ENCODE measurements at regions not wholly inside any gene's neighbourhood (a gene's known extent, or its start where the extent isn't known, plus 50 kb on each side); places are given as distances from the start of the nearest gene placed in this dataset.

DNA sequence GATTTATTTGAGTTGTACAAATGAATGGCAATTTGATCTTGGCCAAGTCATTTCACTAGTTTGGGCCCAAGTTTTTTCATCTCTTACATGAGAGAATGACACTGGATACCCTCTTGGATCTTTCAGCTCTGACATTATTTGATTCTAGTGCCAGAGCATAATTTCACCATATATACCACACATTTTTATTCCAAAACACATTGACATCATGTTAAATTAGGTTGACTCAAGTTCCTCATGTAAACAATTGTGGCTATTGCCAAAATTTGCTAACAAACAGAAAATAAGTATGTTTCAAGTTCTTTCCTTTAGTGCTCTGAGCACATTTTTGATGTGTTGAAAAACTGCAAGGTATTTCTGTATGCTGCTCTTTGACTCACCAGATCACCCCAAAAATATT, 375.8 kb downstream of the ZNF608 start:
- H3K4me3 ChIP-seq (replicated peaks in 1 of 3; ENCODE audit: insufficient read depth in 1 of 3, low read depth in 1 of 3, low read length in 3 of 3) = no peak overlapping the region

More for the DNA sequence above, 375.8 kb downstream of the ZNF608 start:
- no peak overlapping the region for H2AFZ ChIP-seq (ENCODE audit: low read depth, low read length)
- CTCF ChIA-PET = no interaction called here
- dilution Hi-C loops (cut with MboI; ENCODE audit: extremely low pct_ligation_motif_present, low sequenced_read_pairs) = no loop called here
- no peaks in the 10 kb centered on the region for H3K4me1 ChIP-seq (ENCODE audit: control insufficient read depth, extremely low read depth, insufficient read depth, low read length)
- DNase-seq (ENCODE audit: low read depth, low spot score) = no peak
- intact Hi-C loops (cut with micrococcal nuclease) = no loop called here
- BruUV-seq (replicated peaks) = no TSS peak
- H3K9ac ChIP-seq (replicated peaks; ENCODE audit: extremely low read depth, insufficient read depth, low read length) = no peak overlapping the region
- FAIRE-seq = no peak
- no peaks in the 10 kb centered on the region for H3K79me2 ChIP-seq (ENCODE audit: control insufficient read depth, insufficient read depth, low read length)
- H3K9me1 ChIP-seq (replicated peaks; ENCODE audit: control insufficient read depth, extremely low read depth, insufficient read depth, low read length) = no peaks in the 10 kb centered on the region
- no peaks in the 10 kb centered on the region for H3K27me3 ChIP-seq (ENCODE audit: control insufficient read depth in 2 of 2, insufficient read depth in 2 of 2, low read length in 2 of 2)
- POLR2A ChIA-PET = no interaction called here
- H3K4me2 ChIP-seq (ENCODE audit: insufficient read depth, low read length) = no peak overlapping the region
- H3K27ac ChIP-seq (ENCODE audit: insufficient read depth, low read depth, low read length) = no peak overlapping the region
- no peaks in the 10 kb centered on the region for H3K36me3 ChIP-seq (ENCODE audit: control insufficient read depth in 2 of 2, extremely low read depth in 1 of 2, insufficient read depth in 2 of 2, low read length in 2 of 2)
- H4K20me1 ChIP-seq (replicated peaks; ENCODE audit: control insufficient read depth, extremely low read depth, insufficient read depth, low read length) = no peaks in the 10 kb centered on the region
- no peaks in the 10 kb centered on the region for H3K9me3 ChIP-seq (replicated peaks; ENCODE audit: control insufficient read depth, insufficient read depth, low read length)
- TF ChIP-seq, protein P1, sequence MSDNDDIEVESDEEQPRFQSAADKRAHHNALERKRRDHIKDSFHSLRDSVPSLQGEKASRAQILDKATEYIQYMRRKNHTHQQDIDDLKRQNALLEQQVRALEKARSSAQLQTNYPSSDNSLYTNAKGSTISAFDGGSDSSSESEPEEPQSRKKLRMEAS (IDR thresholded peaks at IDR 0.05; ENCODE audit: insufficient read depth, insufficient read length) = no peak
- TF ChIP-seq POLR2A (IDR thresholded peaks at IDR 0.05; ENCODE audit: low read depth, low read length) = no peak
- TF ChIP-seq FOS (IDR thresholded peaks at IDR 0.05; ENCODE audit: borderline replicate concordance, insufficient read depth, low read length) = no peak
- no peak for TF ChIP-seq EZH2 (IDR thresholded peaks at IDR 0.05; ENCODE audit: borderline replicate concordance, low read depth, low read length, severe bottlenecking)
- no peak for TF ChIP-seq JUN (IDR thresholded peaks at IDR 0.05; ENCODE audit: borderline replicate concordance, insufficient read depth, insufficient read length, low read depth)
- TF ChIP-seq POLR2AphosphoS5 (IDR thresholded peaks at IDR 0.05; ENCODE audit: insufficient read depth, low read depth, low read length) = no peak
- TF ChIP-seq GATA2 (IDR thresholded peaks at IDR 0.05; ENCODE audit: insufficient read depth, insufficient read length, low read depth, low read length) = no peak
- TF ChIP-seq, protein P2, sequence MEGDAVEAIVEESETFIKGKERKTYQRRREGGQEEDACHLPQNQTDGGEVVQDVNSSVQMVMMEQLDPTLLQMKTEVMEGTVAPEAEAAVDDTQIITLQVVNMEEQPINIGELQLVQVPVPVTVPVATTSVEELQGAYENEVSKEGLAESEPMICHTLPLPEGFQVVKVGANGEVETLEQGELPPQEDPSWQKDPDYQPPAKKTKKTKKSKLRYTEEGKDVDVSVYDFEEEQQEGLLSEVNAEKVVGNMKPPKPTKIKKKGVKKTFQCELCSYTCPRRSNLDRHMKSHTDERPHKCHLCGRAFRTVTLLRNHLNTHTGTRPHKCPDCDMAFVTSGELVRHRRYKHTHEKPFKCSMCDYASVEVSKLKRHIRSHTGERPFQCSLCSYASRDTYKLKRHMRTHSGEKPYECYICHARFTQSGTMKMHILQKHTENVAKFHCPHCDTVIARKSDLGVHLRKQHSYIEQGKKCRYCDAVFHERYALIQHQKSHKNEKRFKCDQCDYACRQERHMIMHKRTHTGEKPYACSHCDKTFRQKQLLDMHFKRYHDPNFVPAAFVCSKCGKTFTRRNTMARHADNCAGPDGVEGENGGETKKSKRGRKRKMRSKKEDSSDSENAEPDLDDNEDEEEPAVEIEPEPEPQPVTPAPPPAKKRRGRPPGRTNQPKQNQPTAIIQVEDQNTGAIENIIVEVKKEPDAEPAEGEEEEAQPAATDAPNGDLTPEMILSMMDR (IDR thresholded peaks at IDR 0.05; ENCODE audit: extremely low read depth in 1 of 2, insufficient read depth in 1 of 2, low read depth in 1 of 2, low read length in 2 of 2) = no peak
- TF ChIP-seq MYC (IDR thresholded peaks at IDR 0.05; ENCODE audit: low read depth, low read length) = no peak

Data from endothelial cell of umbilical vein (primary cell).